GM20000 (cell line): ENCODE measurements at regions not wholly inside any gene's neighbourhood (a gene's known extent, or its start where the extent isn't known, plus 50 kb on each side); places are given as distances from the start of the nearest gene placed in this dataset.
"Not testable (repeated sequence)": the region's sequence is repeated elsewhere in the genome, so short reads cannot be mapped to it uniquely, and the experiment has no call there.

ENCODE experiments used
- DNase-seq: peaks from one replicate; pipeline ENCODE4 v3.0.0; 2012; ENCODE audit warnings: low spot score
- CTCF ChIP-seq: IDR thresholded peaks from 2 replicates; pipeline ENCODE4 v1.5.1; 2012; ENCODE audit warnings: mild to moderate bottlenecking, control low read depth; ENCODE audit errors: extremely low read depth, missing control alignments

- no peak for DNase-seq
- no peak for TF ChIP-seq CTCF
These were observed 163.5 kb downstream of the DIO2 start for GRCh38 chr14:80047761-80048160.

GRCh38 chr14:80037349-80037748, 174.0 kb downstream of the DIO2 start:
- no peak for DNase-seq
- no peak for TF ChIP-seq CTCF

- no peak for TF ChIP-seq CTCF
- no peak for DNase-seq
These were observed 186.9 kb downstream of the DIO2 start for GRCh38 chr14:80024417-80024816.

- DNase-seq, result not testable (repeated sequence)
These were observed 192.8 kb downstream of the DIO2 start for GRCh38 chr14:80018476-80018875.

- no peak for TF ChIP-seq CTCF
- DNase-seq, result no peak
These were observed 193.5 kb downstream of the DIO2 start for GRCh38 chr14:80017795-80018194.

GRCh38 chr14:80010245-80010644, 201.1 kb downstream of the DIO2 start:
- DNase-seq, result not testable (repeated sequence)

- DNase-seq, result no peak
- TF ChIP-seq CTCF, result no peak
These were observed 205.7 kb downstream of the DIO2 start for GRCh38 chr14:80005561-80005960.

GRCh38 chr14:80004871-80005270, 206.4 kb downstream of the DIO2 start:
- DNase-seq, result no peak
- TF ChIP-seq CTCF, result no peak

GRCh38 chr14:80003138-80003537, 208.2 kb downstream of the DIO2 start:
- no peak for TF ChIP-seq CTCF
- DNase-seq, result no peak
